Panc1 (cell line): ENCODE measurements at regions not wholly inside any gene's neighbourhood (a gene's known extent, or its start where the extent isn't known, plus 50 kb on each side); places are given as distances from the start of the nearest gene placed in this dataset.

ENCODE experiments used
- ATAC-seq: fragments of 200-7000 bp; cut with Tn5 transposase; 2 replicates; pipeline ENCODE4 v1.9.1; 2020; ENCODE audit warnings: mild to moderate bottlenecking, moderate library complexity
- BruUV-seq: library from RNA; stranded (reverse); fragments of 400-500 nt; replicated peaks from 2 replicates; lab custom pipeline; 2021; lab: Mats Ljungman, UMichigan
- CTCF ChIA-PET: fragments of 300-600 bp; sonication (Branson Sonifier 250); formaldehyde crosslinking; loops from one replicate; lab custom pipeline; 2022; ENCODE audit warnings: antibody characterized with exemption; lab: Charles Lee
- POLR2A ChIA-PET: fragments of 300-600 bp; sonication (Branson Sonifier 250); formaldehyde crosslinking; loops from one replicate; lab custom pipeline; 2022; ENCODE audit warnings: antibody characterized with exemption; lab: Charles Lee
- DNase-seq: peaks from one replicate; pipeline ENCODE4 v3.0.0-alpha.2; 2010; ENCODE audit warnings: low read depth, low spot score
- H3K27ac ChIP-seq: 2 replicates; pipeline ENCODE4 v1.5.1; 2011; ENCODE audit warnings: mild to moderate bottlenecking, low read length, inconsistent platforms
- H3K27me3 ChIP-seq: fragments of 200-500 bp; sonication (Bioruptor generic); 2 replicates; pipeline ENCODE4 v1.6.0; 2014; ENCODE audit warnings: low read length, inconsistent platforms; ENCODE audit not compliant: control insufficient read depth, insufficient read depth
- H3K36me3 ChIP-seq: fragments of 200-500 bp; sonication (Bioruptor generic); 2 replicates; pipeline ENCODE4 v1.5.1; 2014; ENCODE audit warnings: inconsistent platforms, mild to moderate bottlenecking, low read length, moderate library complexity; ENCODE audit not compliant: control insufficient read depth, insufficient read depth
- H3K4me1 ChIP-seq: 2 replicates; pipeline ENCODE4 v1.5.1; 2011; ENCODE audit warnings: inconsistent platforms, mild to moderate bottlenecking, low read length, moderate library complexity; ENCODE audit not compliant: control insufficient read depth, insufficient read depth
- H3K4me3 ChIP-seq, 2 experiments: 2 replicates each; pipeline ENCODE4 v1.5.1; 2011 to 2012; ENCODE audit warnings: low read depth in 2 of 2, low read length in 2 of 2, mild to moderate bottlenecking in 2 of 2, inconsistent platforms in 1 of 2, moderate library complexity in 1 of 2
- H3K9me3 ChIP-seq: fragments of 200-500 bp; sonication (Bioruptor generic); 2 replicates; pipeline ENCODE4 v1.5.1; 2014; ENCODE audit warnings: low read depth, mild to moderate bottlenecking, inconsistent platforms, low read length, moderate library complexity; ENCODE audit not compliant: control insufficient read depth, insufficient read depth
- POLR2AphosphoS5 ChIP-seq: IDR thresholded peaks from 2 replicates; pipeline ENCODE4 v1.6.1; 2012; ENCODE audit warnings: mild to moderate bottlenecking, low read depth, low read length, moderate library complexity
- SIN3A ChIP-seq: IDR thresholded peaks from 2 replicates; pipeline ENCODE4 v1.6.1; 2012; ENCODE audit warnings: low read depth, mild to moderate bottlenecking, low read length, moderate library complexity, borderline replicate concordance; ENCODE audit not compliant: insufficient read depth
- TCF7L2 ChIP-seq: IDR thresholded peaks from 2 replicates; pipeline ENCODE4 v1.6.1; 2011; ENCODE audit warnings: mild to moderate bottlenecking, low read depth, low read length, inconsistent platforms
- in situ Hi-C: cut with HindIII; loops from 2 replicates; pipeline ENCODE4 v1.10.0; 2016; ENCODE audit warnings: low sequenced_read_pairs, low pct_unique_long_range_greater_than_20kb
- intact Hi-C: fragments of 100-400 bp; cut with micrococcal nuclease; formaldehyde crosslinking; loops from one replicate; pipeline ENCODE4 v1.10.0; 2022; ENCODE audit not compliant: unreplicated experiment
- TF ChIP-seq, protein P1 (sequence below): fragments of 450-650 bp; IDR thresholded peaks from 2 replicates; pipeline ENCODE4 v1.5.1; 2017; ENCODE audit warnings: mild to moderate bottlenecking
- TF ChIP-seq, protein P2 (sequence below), 2 experiments: IDR thresholded peaks; 2 replicates each; pipeline ENCODE4 v1.6.1; 2011 to 2012; ENCODE audit warnings: low read depth in 2 of 2, control low read depth in 1 of 2, low read length in 1 of 2, mild to moderate bottlenecking in 1 of 2, moderate library complexity in 1 of 2; ENCODE audit not compliant: insufficient read depth in 1 of 2

DNA sequence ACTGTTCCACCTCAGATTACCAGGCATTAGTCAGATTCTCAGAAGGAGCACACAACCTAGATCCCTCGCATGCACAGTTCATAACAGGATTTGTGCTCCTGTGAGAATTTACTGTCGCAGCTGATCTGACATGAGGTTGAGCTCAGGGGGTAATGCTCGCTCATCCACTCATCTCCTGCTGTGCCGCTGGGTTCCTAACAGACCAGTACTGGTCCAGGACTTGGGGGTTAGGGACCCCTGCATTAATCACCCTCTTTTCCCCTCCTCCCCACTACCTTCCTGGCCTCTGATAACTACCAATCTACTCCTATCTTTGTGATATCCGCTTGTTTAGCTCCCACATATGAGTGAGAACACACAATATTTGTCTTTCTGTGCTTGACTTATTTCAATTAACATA lies 83.5 kb upstream of the FSHB start:
- BruUV-seq = no TSS peak
- no peak for TF ChIP-seq POLR2AphosphoS5
- TF ChIP-seq, protein P1, sequence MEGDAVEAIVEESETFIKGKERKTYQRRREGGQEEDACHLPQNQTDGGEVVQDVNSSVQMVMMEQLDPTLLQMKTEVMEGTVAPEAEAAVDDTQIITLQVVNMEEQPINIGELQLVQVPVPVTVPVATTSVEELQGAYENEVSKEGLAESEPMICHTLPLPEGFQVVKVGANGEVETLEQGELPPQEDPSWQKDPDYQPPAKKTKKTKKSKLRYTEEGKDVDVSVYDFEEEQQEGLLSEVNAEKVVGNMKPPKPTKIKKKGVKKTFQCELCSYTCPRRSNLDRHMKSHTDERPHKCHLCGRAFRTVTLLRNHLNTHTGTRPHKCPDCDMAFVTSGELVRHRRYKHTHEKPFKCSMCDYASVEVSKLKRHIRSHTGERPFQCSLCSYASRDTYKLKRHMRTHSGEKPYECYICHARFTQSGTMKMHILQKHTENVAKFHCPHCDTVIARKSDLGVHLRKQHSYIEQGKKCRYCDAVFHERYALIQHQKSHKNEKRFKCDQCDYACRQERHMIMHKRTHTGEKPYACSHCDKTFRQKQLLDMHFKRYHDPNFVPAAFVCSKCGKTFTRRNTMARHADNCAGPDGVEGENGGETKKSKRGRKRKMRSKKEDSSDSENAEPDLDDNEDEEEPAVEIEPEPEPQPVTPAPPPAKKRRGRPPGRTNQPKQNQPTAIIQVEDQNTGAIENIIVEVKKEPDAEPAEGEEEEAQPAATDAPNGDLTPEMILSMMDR = no peak
- TF ChIP-seq, protein P2, sequence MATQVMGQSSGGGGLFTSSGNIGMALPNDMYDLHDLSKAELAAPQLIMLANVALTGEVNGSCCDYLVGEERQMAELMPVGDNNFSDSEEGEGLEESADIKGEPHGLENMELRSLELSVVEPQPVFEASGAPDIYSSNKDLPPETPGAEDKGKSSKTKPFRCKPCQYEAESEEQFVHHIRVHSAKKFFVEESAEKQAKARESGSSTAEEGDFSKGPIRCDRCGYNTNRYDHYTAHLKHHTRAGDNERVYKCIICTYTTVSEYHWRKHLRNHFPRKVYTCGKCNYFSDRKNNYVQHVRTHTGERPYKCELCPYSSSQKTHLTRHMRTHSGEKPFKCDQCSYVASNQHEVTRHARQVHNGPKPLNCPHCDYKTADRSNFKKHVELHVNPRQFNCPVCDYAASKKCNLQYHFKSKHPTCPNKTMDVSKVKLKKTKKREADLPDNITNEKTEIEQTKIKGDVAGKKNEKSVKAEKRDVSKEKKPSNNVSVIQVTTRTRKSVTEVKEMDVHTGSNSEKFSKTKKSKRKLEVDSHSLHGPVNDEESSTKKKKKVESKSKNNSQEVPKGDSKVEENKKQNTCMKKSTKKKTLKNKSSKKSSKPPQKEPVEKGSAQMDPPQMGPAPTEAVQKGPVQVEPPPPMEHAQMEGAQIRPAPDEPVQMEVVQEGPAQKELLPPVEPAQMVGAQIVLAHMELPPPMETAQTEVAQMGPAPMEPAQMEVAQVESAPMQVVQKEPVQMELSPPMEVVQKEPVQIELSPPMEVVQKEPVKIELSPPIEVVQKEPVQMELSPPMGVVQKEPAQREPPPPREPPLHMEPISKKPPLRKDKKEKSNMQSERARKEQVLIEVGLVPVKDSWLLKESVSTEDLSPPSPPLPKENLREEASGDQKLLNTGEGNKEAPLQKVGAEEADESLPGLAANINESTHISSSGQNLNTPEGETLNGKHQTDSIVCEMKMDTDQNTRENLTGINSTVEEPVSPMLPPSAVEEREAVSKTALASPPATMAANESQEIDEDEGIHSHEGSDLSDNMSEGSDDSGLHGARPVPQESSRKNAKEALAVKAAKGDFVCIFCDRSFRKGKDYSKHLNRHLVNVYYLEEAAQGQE (IDR thresholded peaks at IDR 0.05; ENCODE audit: insufficient read depth in 1 of 2, low read depth in 2 of 2, low read length in 1 of 2) = no peak
- TF ChIP-seq TCF7L2 = no peak
- no peak for TF ChIP-seq SIN3A
- in situ Hi-C loops (no loop called here), intact Hi-C loops (no loop called here)
- Histone ChIP-seq H3K4me1 (no peaks in the 10 kb centered on the region), H3K4me3 (no peak overlapping the region), H3K27ac (no peak overlapping the region), H3K27me3 (no peaks in the 10 kb centered on the region), H3K9me3 (no peaks in the 10 kb centered on the region), H3K36me3 (no peaks in the 10 kb centered on the region)
- DNase-seq (no peak), ATAC-seq (no peak)
- CTCF ChIA-PET = no interaction called here
- POLR2A ChIA-PET = no interaction called here

DNA sequence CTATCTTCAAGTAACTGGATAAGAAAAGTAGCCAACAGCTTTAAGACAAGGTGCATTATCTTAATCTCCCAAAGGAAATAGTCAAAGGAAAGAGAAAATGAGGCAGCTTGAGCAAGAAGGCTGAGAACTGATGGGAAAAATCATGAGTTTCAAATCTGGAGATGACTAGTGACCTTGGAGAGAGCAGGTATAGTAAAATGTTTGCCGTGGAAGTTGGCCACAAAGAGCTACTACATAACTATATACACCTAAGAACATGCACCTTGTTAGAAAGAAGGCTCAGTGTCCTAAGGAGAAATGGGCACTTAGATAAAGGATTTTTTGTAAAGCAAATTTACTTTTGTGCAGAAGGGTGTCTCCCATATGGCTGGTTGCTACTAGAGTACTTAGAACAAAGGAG lies 80.8 kb upstream of the FSHB start:
- intact Hi-C loops = no loop called here
- ChIA-PET CTCF (no interaction called here), POLR2A (no interaction called here)

More for the DNA sequence above, 80.8 kb upstream of the FSHB start:
- ATAC-seq = no peak
- H3K27ac ChIP-seq = no peak overlapping the region
- DNase-seq = no peak
- H3K9me3 ChIP-seq = no peaks in the 10 kb centered on the region
- no peaks in the 10 kb centered on the region for H3K4me1 ChIP-seq
- TF ChIP-seq TCF7L2 (no peak), POLR2AphosphoS5 (no peak), SIN3A (no peak)
- TF ChIP-seq, protein P2 (IDR thresholded peaks at IDR 0.05; ENCODE audit: insufficient read depth in 1 of 2, low read depth in 2 of 2, low read length in 1 of 2) = no peak
- TF ChIP-seq, protein P1 = no peak
- no peak overlapping the region for H3K4me3 ChIP-seq
- in situ Hi-C loops = no loop called here
- H3K27me3 ChIP-seq = no peaks in the 10 kb centered on the region
- no TSS peak for BruUV-seq
- no peaks in the 10 kb centered on the region for H3K36me3 ChIP-seq
